ENCODE measurements at regions not wholly inside any gene's neighbourhood (a gene's known extent, or its start where the extent isn't known, plus 50 kb on each side); places are given as distances from the start of the nearest gene placed in this dataset.

GRCh38 chr7:86181474-86181873, 462.2 kb upstream of the GRM3 start:
- Histone ChIP-seq H3K9me3 (ENCODE audit: control insufficient read depth, low read length) (no peaks in the 10 kb centered on the region), H3K36me3 (ENCODE audit: control insufficient read depth, insufficient read depth, low read length) (no peaks in the 10 kb centered on the region), H3K4me3 (ENCODE audit: low read length) (no peak overlapping the region), H3K27me3 (ENCODE audit: control insufficient read depth, insufficient read depth, low read length, poor library complexity, severe bottlenecking) (no peaks in the 10 kb centered on the region), H3K4me1 (ENCODE audit: control insufficient read depth, insufficient read depth, low read length) (no peaks in the 10 kb centered on the region), H3K27ac (ENCODE audit: low read depth, low read length) (no peak overlapping the region), H3K9ac (ENCODE audit: extremely low read depth, low read length, poor library complexity, severe bottlenecking) (no peak overlapping the region)
- Mint-ChIP-seq H3K27me3 (ENCODE audit: insufficient read depth) (no peaks in the 10 kb centered on the region), H3K4me1 (no peaks in the 10 kb centered on the region), H3K9me3 (peaks cover 4% of the 10 kb centered on the region), H3K4me3 (no peak overlapping the region), H3K36me3 (ENCODE audit: low read depth) (no peaks in the 10 kb centered on the region), H3K27ac (no peak overlapping the region)
- TF ChIP-seq CTCF (conservative IDR thresholded peaks at IDR 0.05) = no peak
- no peak for DNase-seq
- WGBS, 2 experiments (ENCODE audit: insufficient coverage in 1 of 2, insufficient read length in 1 of 2) = 61% methylated on average over 2 of the region's 3 CpGs; no CpG with 5 or more reads in 1 of the 2 experiments

GRCh38 chr7:86164827-86165226, 478.9 kb upstream of the GRM3 start:
- Histone ChIP-seq H3K4me3 (ENCODE audit: low read length) (no peak overlapping the region), H3K27ac (ENCODE audit: low read depth, low read length) (no peak overlapping the region), H3K27me3 (ENCODE audit: control insufficient read depth, insufficient read depth, low read length, poor library complexity, severe bottlenecking) (no peaks in the 10 kb centered on the region), H3K9me3 (ENCODE audit: control insufficient read depth, low read length) (no peaks in the 10 kb centered on the region), H3K36me3 (ENCODE audit: control insufficient read depth, insufficient read depth, low read length) (no peaks in the 10 kb centered on the region), H3K9ac (ENCODE audit: extremely low read depth, low read length, poor library complexity, severe bottlenecking) (no peak overlapping the region), H3K4me1 (ENCODE audit: control insufficient read depth, insufficient read depth, low read length) (no peaks in the 10 kb centered on the region)
- WGBS, 2 experiments (ENCODE audit: insufficient coverage in 1 of 2, insufficient read length in 1 of 2) = 100% methylated on average over 1 of the region's 1 CpG
- no peak overlapping the region for H3K4me3 Mint-ChIP-seq
- no peak for DNase-seq
- no peaks in the 10 kb centered on the region for H3K4me1 Mint-ChIP-seq
- no peak for TF ChIP-seq CTCF (conservative IDR thresholded peaks at IDR 0.05)
- no peak overlapping the region for H3K27ac Mint-ChIP-seq
- no peaks in the 10 kb centered on the region for H3K36me3 Mint-ChIP-seq (ENCODE audit: low read depth)
- no peaks in the 10 kb centered on the region for H3K9me3 Mint-ChIP-seq
- H3K27me3 Mint-ChIP-seq (ENCODE audit: insufficient read depth) = no peaks in the 10 kb centered on the region

- H3K36me3 Mint-ChIP-seq (ENCODE audit: low read depth) = no peaks in the 10 kb centered on the region
- H3K27ac Mint-ChIP-seq = no peak overlapping the region
- H3K36me3 ChIP-seq (ENCODE audit: control insufficient read depth, insufficient read depth, low read length) = no peaks in the 10 kb centered on the region
- 95 to 100% methylated on average over 3 to 4 of the region's 4 CpGs for WGBS, 2 experiments (ENCODE audit: insufficient coverage in 1 of 2, insufficient read length in 1 of 2)
- no peaks in the 10 kb centered on the region for H3K27me3 Mint-ChIP-seq (ENCODE audit: insufficient read depth)
- no peaks in the 10 kb centered on the region for H3K9me3 ChIP-seq (ENCODE audit: control insufficient read depth, low read length)
- H3K9me3 Mint-ChIP-seq = no peaks in the 10 kb centered on the region
- H3K4me3 Mint-ChIP-seq = no peak overlapping the region
- no peaks in the 10 kb centered on the region for H3K4me1 ChIP-seq (ENCODE audit: control insufficient read depth, insufficient read depth, low read length)
- no peak for TF ChIP-seq CTCF (conservative IDR thresholded peaks at IDR 0.05)
- H3K27me3 ChIP-seq (ENCODE audit: control insufficient read depth, insufficient read depth, low read length, poor library complexity, severe bottlenecking) = no peaks in the 10 kb centered on the region
- no peak for DNase-seq
- no peak overlapping the region for H3K4me3 ChIP-seq (ENCODE audit: low read length)
- H3K27ac ChIP-seq (ENCODE audit: low read depth, low read length) = no peak overlapping the region
- no peaks in the 10 kb centered on the region for H3K4me1 Mint-ChIP-seq
- no peak overlapping the region for H3K9ac ChIP-seq (ENCODE audit: extremely low read depth, low read length, poor library complexity, severe bottlenecking)
Measured at GRCh38 chr7:86158111-86158510, 485.6 kb upstream of the GRM3 start.
